ENCODE measurements at regions not wholly inside any gene's neighbourhood (a gene's known extent, or its start where the extent isn't known, plus 50 kb on each side); places are given as distances from the start of the nearest gene placed in this dataset.

DNA sequence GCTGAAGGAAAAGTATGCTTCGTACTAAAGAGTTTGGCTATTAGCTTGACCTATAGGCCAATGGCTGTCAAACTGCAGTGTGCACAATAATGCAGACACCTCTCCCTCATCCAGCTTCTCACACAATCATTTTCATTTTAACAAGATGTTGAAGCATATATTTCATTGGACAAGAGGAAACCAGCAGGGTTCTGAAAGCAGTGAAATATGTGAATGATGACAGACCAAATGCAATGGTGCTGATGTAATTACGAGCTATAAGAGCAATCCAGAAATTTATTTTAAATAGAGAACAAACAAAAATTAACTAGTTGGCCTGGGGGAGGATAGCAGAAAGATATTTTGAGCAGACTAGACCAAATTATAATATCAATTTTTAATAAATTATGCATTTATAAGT is 331.5 kb upstream of the AKR1E2 start:
- POLR2A ChIA-PET (ENCODE audit: low non-redundant PET) = no interaction called here
- no peak for DNase-seq (ENCODE audit: low spot score)
- CTCF ChIA-PET = interaction anchor here (0.6 to 0.7 kb wide), 2 partner anchors 18 to 42 kb away, joined by 3 to 4 read pairs; no protein-coding TSS in a partner anchor
- H3K27ac ChIP-seq = no peak overlapping the region
- no peak for TF ChIP-seq CTCF (conservative IDR thresholded peaks at IDR 0.05; ENCODE audit: low read depth)

DNA sequence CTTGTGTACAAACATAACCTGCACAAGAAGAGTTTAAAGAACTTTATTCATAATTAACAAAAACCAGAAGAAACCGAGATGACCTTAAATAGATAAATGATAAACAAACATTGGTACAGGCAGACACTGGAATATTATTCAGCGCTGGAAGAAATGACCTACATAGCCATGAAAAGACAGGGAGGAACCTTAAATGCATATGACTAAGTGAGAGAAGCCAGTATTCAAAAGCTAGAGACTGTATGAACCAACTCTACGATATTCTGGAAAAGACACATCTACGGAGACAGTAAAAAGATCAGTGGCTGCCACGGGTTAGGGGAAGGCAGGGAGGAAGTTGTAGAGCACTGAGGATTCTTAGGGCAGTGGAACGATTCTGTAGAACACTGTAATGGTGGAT is 333.8 kb upstream of the AKR1E2 start:
- H3K27ac ChIP-seq = no peak overlapping the region
- TF ChIP-seq CTCF (conservative IDR thresholded peaks at IDR 0.05; ENCODE audit: low read depth) = no peak
- ChIA-PET CTCF (no interaction called here), POLR2A (ENCODE audit: low non-redundant PET) (no interaction called here)
- no peak for DNase-seq (ENCODE audit: low spot score)

- CTCF ChIA-PET = no interaction called here
- TF ChIP-seq CTCF (conservative IDR thresholded peaks at IDR 0.05; ENCODE audit: low read depth) = no peak
These were observed 337.1 kb upstream of the AKR1E2 start for GRCh38 chr10:4488904-4489303.

GRCh38 chr10:4485636-4486035 is 340.4 kb upstream of the AKR1E2 start:
- POLR2A ChIA-PET (ENCODE audit: low non-redundant PET) = no interaction called here
- H3K27ac ChIP-seq = no peak overlapping the region
- no peak for DNase-seq (ENCODE audit: low spot score)
- no peak for TF ChIP-seq CTCF (conservative IDR thresholded peaks at IDR 0.05; ENCODE audit: low read depth)
- CTCF ChIA-PET = interaction anchor here (0.6 kb wide), 2 partner anchors 18 to 956 kb away, joined by 3 to 4 read pairs; no protein-coding TSS in a partner anchor

More at GRCh38 chr10:4488904-4489303, 337.1 kb upstream of the AKR1E2 start:
- POLR2A ChIA-PET (ENCODE audit: low non-redundant PET) = no interaction called here
- no peak for DNase-seq (ENCODE audit: low spot score)
- no peak overlapping the region for H3K27ac ChIP-seq

DNA sequence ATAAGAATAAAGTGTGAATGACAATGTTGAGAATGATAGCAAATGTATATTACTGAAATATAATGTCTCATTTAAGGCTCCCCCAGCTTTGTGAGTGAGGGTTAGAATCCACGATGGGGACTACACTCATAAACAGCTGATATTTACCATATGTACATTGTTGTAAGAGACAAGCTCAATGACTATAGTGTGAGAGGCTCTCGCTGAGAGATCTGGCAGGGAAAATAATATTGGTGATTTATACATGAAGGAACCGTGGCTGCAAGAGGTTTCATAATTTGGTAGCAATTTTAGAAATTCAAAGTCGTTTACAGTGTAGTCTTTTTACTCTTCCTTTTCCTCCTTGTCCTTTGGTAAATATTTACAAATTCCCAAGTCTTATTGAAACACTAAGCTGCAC is 342.2 kb upstream of the AKR1E2 start:
- DNase-seq (ENCODE audit: low spot score) = no peak
- ChIA-PET POLR2A (ENCODE audit: low non-redundant PET) (no interaction called here), CTCF (interaction anchor here (0.6 kb wide), 1 partner anchor 282 kb away, joined by 3 read pairs; no protein-coding TSS in a partner anchor)
- no peak overlapping the region for H3K27ac ChIP-seq
- no peak for TF ChIP-seq CTCF (conservative IDR thresholded peaks at IDR 0.05; ENCODE audit: low read depth)

DNA sequence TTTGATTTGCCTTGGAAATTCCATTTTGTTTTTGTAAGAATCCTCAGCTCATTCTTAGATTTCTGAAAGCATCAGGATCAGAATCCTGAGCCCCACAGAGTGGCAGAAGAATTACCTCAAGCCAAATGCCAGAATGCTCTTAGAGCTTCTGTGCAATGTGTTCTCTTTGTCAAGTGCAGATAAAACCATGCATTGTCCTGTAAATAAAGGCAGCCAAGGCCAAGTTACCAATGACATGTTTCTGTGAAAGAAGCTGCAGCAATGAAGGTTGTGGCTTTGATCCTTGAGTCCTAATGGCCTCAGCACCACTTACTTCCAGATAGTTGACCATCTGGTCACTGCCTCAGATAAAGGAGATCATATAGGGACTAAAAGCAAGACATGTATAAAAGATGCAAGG is 343.3 kb upstream of the AKR1E2 start:
- DNase-seq (ENCODE audit: low spot score) = no peak
- ChIA-PET CTCF (interaction anchor here (0.5 kb wide), 1 partner anchor 136 kb away, joined by 3 read pairs; no protein-coding TSS in a partner anchor), POLR2A (ENCODE audit: low non-redundant PET) (no interaction called here)
- no peak for TF ChIP-seq CTCF (conservative IDR thresholded peaks at IDR 0.05; ENCODE audit: low read depth)
- H3K27ac ChIP-seq = no peak overlapping the region

DNA sequence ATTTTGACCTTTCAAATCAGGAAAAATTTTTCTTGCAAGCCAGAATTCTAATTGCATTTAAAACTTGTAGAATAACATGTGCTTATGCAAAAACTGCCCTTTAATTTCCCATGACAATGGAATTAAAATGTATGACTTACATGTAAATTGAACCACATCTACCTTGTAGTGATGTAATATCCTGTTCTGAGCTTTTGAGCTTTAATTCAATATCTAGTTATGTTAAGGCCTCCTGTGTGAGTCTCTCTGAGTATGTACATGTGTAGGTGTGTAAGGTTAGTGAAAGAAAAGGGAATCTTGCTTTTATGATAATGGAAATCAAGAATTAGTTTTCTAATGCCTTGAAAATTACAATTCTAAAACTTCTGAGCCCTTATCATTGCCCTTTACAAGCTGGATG is 344.8 kb upstream of the AKR1E2 start:
- POLR2A ChIA-PET (ENCODE audit: low non-redundant PET) = no interaction called here
- no peak for DNase-seq (ENCODE audit: low spot score)
- no peak for TF ChIP-seq CTCF (conservative IDR thresholded peaks at IDR 0.05; ENCODE audit: low read depth)
- H3K27ac ChIP-seq = no peak overlapping the region
- CTCF ChIA-PET = no interaction called here

Measured in RWPE1 (cell line).